Chondrocyte (in vitro differentiated cells): ENCODE measurements at regions not wholly inside any gene's neighbourhood (a gene's known extent, or its start where the extent isn't known, plus 50 kb on each side); places are given as distances from the start of the nearest gene placed in this dataset.

Source experiments
- DNase-seq: peaks from one replicate; pipeline ENCODE4 v3.0.0; 2021; ENCODE audit warnings: mixed read lengths, low spot score
- H3K27ac Mint-ChIP-seq: one replicate; pipeline ENCODE4 v1.8.0; 2021; ENCODE audit warnings: mild to moderate bottlenecking, moderate library complexity, mixed read lengths; ENCODE audit not compliant: unreplicated experiment
- H3K27me3 Mint-ChIP-seq: 2 replicates; pipeline ENCODE4 v1.8.0; 2021; ENCODE audit warnings: low read depth, mixed read lengths
- H3K36me3 Mint-ChIP-seq: 2 replicates; pipeline ENCODE4 v1.8.0; 2021; ENCODE audit warnings: low read depth, mixed read lengths
- H3K4me1 Mint-ChIP-seq: 2 replicates; pipeline ENCODE4 v1.8.0; 2021; ENCODE audit warnings: low read depth, mild to moderate bottlenecking, mixed read lengths
- H3K4me3 Mint-ChIP-seq: one replicate; pipeline ENCODE4 v1.8.0; 2021; ENCODE audit warnings: mild to moderate bottlenecking, moderate library complexity, mixed read lengths; ENCODE audit not compliant: unreplicated experiment
- H3K9me3 Mint-ChIP-seq: 2 replicates; pipeline ENCODE4 v1.8.0; 2021; ENCODE audit warnings: low read depth, mixed read lengths
- TF ChIP-seq, protein P1 (sequence below): fragments of 200-600 bp; sonication (generic); IDR thresholded peaks from 2 replicates; pipeline ENCODE4 v1.5.0; 2021; ENCODE audit warnings: antibody characterized with exemption, mild to moderate bottlenecking, moderate library complexity

DNA sequence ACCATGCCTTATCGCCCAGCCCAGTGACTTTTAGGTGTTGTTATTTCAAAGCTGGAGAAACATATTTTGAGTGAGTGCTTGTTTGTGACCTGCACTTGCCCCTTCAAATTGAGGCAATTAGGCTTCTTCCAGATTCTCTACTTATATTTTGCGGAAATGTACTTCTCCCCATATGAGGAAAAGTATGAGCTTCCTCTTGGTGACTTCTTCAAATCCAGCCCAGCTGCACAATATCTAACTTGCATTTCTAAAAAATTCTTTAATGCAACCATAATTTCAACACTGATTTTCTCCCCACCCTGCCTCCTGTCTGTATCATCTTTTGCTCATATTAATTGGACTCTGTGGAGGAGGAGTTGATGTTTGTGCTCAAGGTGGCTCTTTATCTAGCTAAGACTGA is 391.2 kb upstream of the POU3F3 start:
- TF ChIP-seq, protein P1, sequence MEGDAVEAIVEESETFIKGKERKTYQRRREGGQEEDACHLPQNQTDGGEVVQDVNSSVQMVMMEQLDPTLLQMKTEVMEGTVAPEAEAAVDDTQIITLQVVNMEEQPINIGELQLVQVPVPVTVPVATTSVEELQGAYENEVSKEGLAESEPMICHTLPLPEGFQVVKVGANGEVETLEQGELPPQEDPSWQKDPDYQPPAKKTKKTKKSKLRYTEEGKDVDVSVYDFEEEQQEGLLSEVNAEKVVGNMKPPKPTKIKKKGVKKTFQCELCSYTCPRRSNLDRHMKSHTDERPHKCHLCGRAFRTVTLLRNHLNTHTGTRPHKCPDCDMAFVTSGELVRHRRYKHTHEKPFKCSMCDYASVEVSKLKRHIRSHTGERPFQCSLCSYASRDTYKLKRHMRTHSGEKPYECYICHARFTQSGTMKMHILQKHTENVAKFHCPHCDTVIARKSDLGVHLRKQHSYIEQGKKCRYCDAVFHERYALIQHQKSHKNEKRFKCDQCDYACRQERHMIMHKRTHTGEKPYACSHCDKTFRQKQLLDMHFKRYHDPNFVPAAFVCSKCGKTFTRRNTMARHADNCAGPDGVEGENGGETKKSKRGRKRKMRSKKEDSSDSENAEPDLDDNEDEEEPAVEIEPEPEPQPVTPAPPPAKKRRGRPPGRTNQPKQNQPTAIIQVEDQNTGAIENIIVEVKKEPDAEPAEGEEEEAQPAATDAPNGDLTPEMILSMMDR: no peak
- no peak overlapping the region for H3K27ac Mint-ChIP-seq
- no peaks in the 10 kb centered on the region for H3K36me3 Mint-ChIP-seq
- peaks cover 2% of the 10 kb centered on the region for H3K9me3 Mint-ChIP-seq
- H3K4me1 Mint-ChIP-seq: no peaks in the 10 kb centered on the region
- H3K27me3 Mint-ChIP-seq: peaks cover 2% of the 10 kb centered on the region
- H3K4me3 Mint-ChIP-seq: no peak overlapping the region
- no peak for DNase-seq

DNA sequence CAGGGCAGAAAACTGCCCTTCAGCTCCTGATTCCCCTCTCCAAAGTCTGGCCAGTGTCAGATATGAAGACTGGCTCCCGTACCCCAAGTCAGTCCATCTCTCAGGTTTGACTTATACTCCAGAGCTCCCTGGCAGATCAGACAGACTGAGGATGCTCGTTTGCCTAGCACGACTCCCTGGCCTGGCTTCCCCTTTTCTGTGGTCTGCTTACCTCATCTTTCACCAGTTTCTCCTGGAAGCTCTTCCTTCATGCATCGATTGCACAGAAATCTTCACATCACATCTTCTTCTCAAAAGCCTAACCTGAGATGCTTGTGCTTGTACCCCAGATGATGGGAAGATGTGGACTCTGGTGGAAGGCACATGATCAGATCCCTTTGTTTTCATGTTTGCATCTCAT is 387.9 kb upstream of the POU3F3 start:
- no peak for DNase-seq
- Mint-ChIP-seq H3K27me3 (no peaks in the 10 kb centered on the region), H3K36me3 (no peaks in the 10 kb centered on the region), H3K9me3 (no peaks in the 10 kb centered on the region), H3K4me1 (no peaks in the 10 kb centered on the region), H3K27ac (no peak overlapping the region), H3K4me3 (no peak overlapping the region)
- TF ChIP-seq, protein P1: no peak

DNA sequence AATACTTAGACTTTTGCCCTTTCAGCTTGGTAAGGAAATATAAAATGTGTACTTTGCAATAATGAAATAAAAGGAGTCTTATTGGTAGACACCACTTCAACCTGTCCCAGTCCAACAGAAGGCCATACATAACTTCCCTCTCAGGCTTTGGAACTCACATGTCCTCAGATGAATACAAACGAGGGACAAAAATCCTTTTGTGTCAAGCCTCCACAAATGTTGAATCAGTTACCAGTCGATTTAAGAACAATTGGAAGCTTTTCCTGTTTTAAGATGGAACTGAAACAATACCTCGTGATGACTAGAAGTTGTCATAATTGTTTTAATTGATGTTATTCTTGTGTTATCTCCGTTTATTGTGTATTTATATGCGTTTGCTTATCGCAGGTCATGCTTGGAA is 385.1 kb upstream of the POU3F3 start:
- H3K27ac Mint-ChIP-seq: no peak overlapping the region
- no peaks in the 10 kb centered on the region for H3K9me3 Mint-ChIP-seq
- TF ChIP-seq, protein P1: no peak
- H3K27me3 Mint-ChIP-seq: no peaks in the 10 kb centered on the region
- H3K4me3 Mint-ChIP-seq: no peak overlapping the region
- no peaks in the 10 kb centered on the region for H3K4me1 Mint-ChIP-seq
- DNase-seq: no peak
- H3K36me3 Mint-ChIP-seq: no peaks in the 10 kb centered on the region

DNA sequence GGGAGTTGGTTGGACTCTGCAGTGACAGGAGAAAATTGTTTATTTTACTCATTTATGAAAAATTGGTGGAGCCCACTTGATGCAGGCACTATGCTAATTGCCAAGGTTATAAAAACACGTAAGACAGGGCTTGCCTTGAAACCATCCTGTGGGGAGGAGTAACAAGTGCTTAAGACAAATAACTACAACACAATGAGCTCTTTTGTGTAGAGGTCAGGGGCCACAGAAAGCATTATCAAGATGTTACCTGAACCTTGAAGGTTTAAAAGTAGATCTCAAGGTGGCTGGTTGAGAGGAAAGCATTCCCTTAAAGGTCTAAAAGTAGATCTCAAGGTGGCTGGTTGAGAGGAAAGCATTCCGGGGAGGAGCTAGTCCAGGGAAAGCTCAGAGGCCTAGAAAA is 381.8 kb upstream of the POU3F3 start:
- TF ChIP-seq, protein P1: no peak
- H3K27ac Mint-ChIP-seq: no peak overlapping the region
- peaks cover 7% of the 10 kb centered on the region for H3K27me3 Mint-ChIP-seq
- H3K4me3 Mint-ChIP-seq: no peak overlapping the region
- no peaks in the 10 kb centered on the region for H3K36me3 Mint-ChIP-seq
- H3K4me1 Mint-ChIP-seq: no peaks in the 10 kb centered on the region
- no peak for DNase-seq
- H3K9me3 Mint-ChIP-seq: no peaks in the 10 kb centered on the region

DNA sequence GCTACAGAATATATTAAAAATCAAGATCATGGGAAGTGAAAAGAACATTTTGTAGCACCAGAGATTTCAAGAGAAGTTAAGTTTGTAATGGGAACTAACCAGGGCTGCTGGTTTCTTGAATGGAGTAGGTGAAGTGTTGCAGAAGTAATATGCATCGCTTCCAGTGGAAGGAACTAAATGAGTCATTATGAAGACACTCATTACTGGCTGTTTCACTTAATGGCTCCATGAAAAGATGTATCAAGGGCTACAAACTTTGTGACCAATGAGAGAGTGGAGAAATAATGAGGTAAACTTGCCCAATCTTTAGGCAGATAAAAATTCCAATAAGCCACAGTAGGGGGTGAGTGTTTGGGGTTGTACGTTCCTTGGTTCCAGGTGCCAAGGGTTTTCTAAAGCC is 380.4 kb upstream of the POU3F3 start:
- peaks cover 7% of the 10 kb centered on the region for H3K27me3 Mint-ChIP-seq
- H3K4me3 Mint-ChIP-seq: no peak overlapping the region
- H3K27ac Mint-ChIP-seq: no peak overlapping the region
- no peaks in the 10 kb centered on the region for H3K9me3 Mint-ChIP-seq
- no peaks in the 10 kb centered on the region for H3K4me1 Mint-ChIP-seq
- TF ChIP-seq, protein P1: no peak
- no peak for DNase-seq
- H3K36me3 Mint-ChIP-seq: no peaks in the 10 kb centered on the region
